Smooth muscle cell (in vitro differentiated cells): ENCODE measurements at regions not wholly inside any gene's neighbourhood (a gene's known extent, or its start where the extent isn't known, plus 50 kb on each side); places are given as distances from the start of the nearest gene placed in this dataset.

Experiments
- DNase-seq: peaks from one replicate; lab custom pipeline; 2025; ENCODE audit not compliant: unreplicated experiment; lab: John Stamatoyannopoulos, UW
- H2AFZ ChIP-seq: fragments of 200-600 bp; sonication (generic); 2 replicates; pipeline ENCODE4 v1.6.0; 2016; ENCODE audit warnings: antibody characterized with exemption, low read depth, mild to moderate bottlenecking
- H3F3A ChIP-seq: fragments of 200-600 bp; sonication (generic); 2 replicates; pipeline ENCODE4 v1.6.0; 2017; ENCODE audit warnings: antibody characterized with exemption, low read depth
- H3K27ac ChIP-seq: fragments of 200-600 bp; sonication (generic); 2 replicates; pipeline ENCODE4 v1.5.1; 2016; ENCODE audit warnings: low read depth, mild to moderate bottlenecking
- H3K27me3 ChIP-seq: fragments of 200-600 bp; sonication (generic); 2 replicates; pipeline ENCODE4 v1.6.1; 2016; ENCODE audit warnings: low read depth, mild to moderate bottlenecking
- H3K36me3 ChIP-seq: fragments of 200-600 bp; sonication (generic); 2 replicates; pipeline ENCODE4 v1.5.1; 2016; ENCODE audit warnings: low read depth
- H3K4me1 ChIP-seq: fragments of 200-600 bp; sonication (generic); 2 replicates; pipeline ENCODE4 v1.5.1; 2016; ENCODE audit warnings: low read depth
- H3K4me2 ChIP-seq: fragments of 200-600 bp; sonication (generic); 2 replicates; pipeline ENCODE4 v1.6.0; 2016; ENCODE audit warnings: mild to moderate bottlenecking
- H3K4me3 ChIP-seq: fragments of 200-600 bp; sonication (generic); 2 replicates; pipeline ENCODE4 v1.5.1; 2016; ENCODE audit warnings: mild to moderate bottlenecking
- H3K79me2 ChIP-seq: fragments of 200-600 bp; sonication (generic); 2 replicates; pipeline ENCODE4 v1.6.0; 2016; ENCODE audit warnings: low read depth, mild to moderate bottlenecking
- H3K9ac ChIP-seq: fragments of 200-600 bp; sonication (generic); 2 replicates; pipeline ENCODE4 v1.6.0; 2016; ENCODE audit warnings: low read depth
- H3K9me3 ChIP-seq: fragments of 200-600 bp; sonication (generic); replicated peaks from 2 replicates; pipeline ENCODE4 v1.5.1; 2016; ENCODE audit warnings: low read depth
- H4K20me1 ChIP-seq: fragments of 200-600 bp; sonication (generic); 2 replicates; pipeline ENCODE4 v1.6.0; 2016; ENCODE audit warnings: low read depth
- CTCF ChIP-seq: fragments of 200-600 bp; sonication (generic); IDR thresholded peaks from 2 replicates; pipeline ENCODE4 v1.5.1; 2017; ENCODE audit warnings: borderline replicate concordance, mild to moderate bottlenecking, antibody characterized with exemption; ENCODE audit not compliant: insufficient read depth, poor library complexity, severe bottlenecking
- WGBS: methylation state at CpG from one replicate; pipeline ENCODE4 v1.1.7; 2016; ENCODE audit warnings: low lambda C conversion rate; 5-methylcytosine and 5-hydroxymethylcytosine counted together

DNA sequence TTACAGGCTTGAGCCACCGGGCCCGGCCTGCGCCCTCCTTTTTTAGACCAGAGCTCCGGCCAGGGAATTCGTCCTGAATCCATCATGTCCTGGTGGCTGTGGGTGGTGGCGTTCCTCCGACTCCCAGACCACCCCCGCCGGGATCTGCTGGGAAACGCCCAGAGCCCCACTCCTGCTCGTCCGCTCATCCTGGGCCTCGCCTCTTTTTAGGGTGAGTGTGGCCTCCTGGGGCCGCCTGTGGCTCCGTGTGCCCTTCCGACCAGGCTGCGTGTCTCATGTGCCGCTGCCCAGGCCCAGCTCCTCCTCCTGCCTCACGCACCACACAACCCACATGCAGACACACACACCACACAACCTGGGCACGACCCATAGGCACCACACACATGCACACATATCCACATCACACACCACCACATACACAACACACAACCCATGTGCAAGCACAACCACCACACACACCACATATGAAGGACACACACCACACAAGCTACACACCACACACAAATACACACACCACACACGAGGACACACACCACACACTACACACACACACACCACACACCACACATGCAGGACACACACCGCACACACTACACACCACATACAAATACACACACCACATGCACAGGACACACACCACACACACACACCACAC lies 946.2 kb downstream of the BRD1 start:
- no peaks in the 10 kb centered on the region for H3K79me2 ChIP-seq
- no peak overlapping the region for H3K4me2 ChIP-seq
- H3K36me3 ChIP-seq, result no peaks in the 10 kb centered on the region
- no peak overlapping the region for H3K27ac ChIP-seq
- no peaks in the 10 kb centered on the region for H3K4me1 ChIP-seq
- no peak overlapping the region for H3K4me3 ChIP-seq
- H3K27me3 ChIP-seq, result peaks cover 5% of the 10 kb centered on the region
- H3K9ac ChIP-seq, result no peak overlapping the region
- no peaks in the 10 kb centered on the region for H3F3A ChIP-seq
- WGBS, result 97% methylated on average over 22 of the region's 22 CpGs
- no peak overlapping the region for H2AFZ ChIP-seq
- no peak for TF ChIP-seq CTCF
- H3K9me3 ChIP-seq, result no peaks in the 10 kb centered on the region
- DNase-seq, result no peak
- H4K20me1 ChIP-seq, result no peaks in the 10 kb centered on the region

GRCh38 chr22:48880749-48881148 lies 946.9 kb downstream of the BRD1 start:
- Histone ChIP-seq H3K4me1 (no peaks in the 10 kb centered on the region), H4K20me1 (no peaks in the 10 kb centered on the region), H3K4me2 (no peak overlapping the region), H3K79me2 (no peaks in the 10 kb centered on the region), H3K4me3 (no peak overlapping the region), H3K9me3 (no peaks in the 10 kb centered on the region), H3K36me3 (no peaks in the 10 kb centered on the region), H3F3A (no peaks in the 10 kb centered on the region), H2AFZ (no peak overlapping the region), H3K27ac (no peak overlapping the region), H3K27me3 (peaks cover 7% of the 10 kb centered on the region), H3K9ac (no peak overlapping the region)
- WGBS, result 96% methylated on average over 11 of the region's 11 CpGs
- DNase-seq, result no peak
- no peak for TF ChIP-seq CTCF

DNA sequence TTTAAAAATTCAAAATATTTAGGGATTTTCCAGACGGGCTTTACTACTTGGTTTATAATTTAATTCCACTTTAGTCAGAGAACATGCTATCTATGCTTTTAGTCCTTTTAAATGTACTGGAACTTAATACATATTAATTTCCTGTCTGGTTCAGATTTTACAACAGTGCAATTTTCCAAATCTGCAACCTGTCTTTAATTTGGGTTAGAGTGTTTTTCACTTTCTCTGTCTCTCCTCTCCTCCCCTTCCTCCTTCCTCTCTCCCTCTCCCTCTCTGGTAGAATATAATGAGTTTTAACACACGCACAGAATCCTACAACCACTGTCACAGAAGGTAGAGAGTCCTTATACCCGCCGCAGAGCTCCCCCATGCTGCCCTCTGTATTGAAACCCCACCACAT lies 950.7 kb downstream of the BRD1 start:
- H3K79me2 ChIP-seq, result no peaks in the 10 kb centered on the region
- H3K9ac ChIP-seq, result no peak overlapping the region
- H2AFZ ChIP-seq, result no peak overlapping the region

More for the DNA sequence above, 950.7 kb downstream of the BRD1 start:
- Histone ChIP-seq H3K9me3 (no peaks in the 10 kb centered on the region), H3F3A (no peaks in the 10 kb centered on the region), H3K4me3 (no peak overlapping the region), H4K20me1 (no peaks in the 10 kb centered on the region), H3K4me2 (no peak overlapping the region), H3K4me1 (no peaks in the 10 kb centered on the region), H3K36me3 (no peaks in the 10 kb centered on the region), H3K27me3 (peaks cover 10% of the 10 kb centered on the region), H3K27ac (no peak overlapping the region)
- no peak for TF ChIP-seq CTCF
- no peak for DNase-seq
- 79% methylated on average over 4 of the region's 4 CpGs for WGBS
